GM12878 (cell line): ENCODE measurements at regions not wholly inside any gene's neighbourhood (a gene's known extent, or its start where the extent isn't known, plus 50 kb on each side); places are given as distances from the start of the nearest gene placed in this dataset.
A peak's percentile ranks its signal among the peaks of the same experiment; 100 is the strongest.

Experiments
- CREM ChIP-seq: IDR thresholded peaks from 2 replicates; pipeline ENCODE4 v1.6.1; 2014; ENCODE audit warnings: antibody characterized with exemption, low read depth
- KLF5 ChIP-seq: fragments of 450-650 bp; IDR thresholded peaks from 2 replicates; pipeline ENCODE4 v1.6.1; 2014; ENCODE audit warnings: mild to moderate bottlenecking; ENCODE audit not compliant: partially characterized antibody
- LARP7 ChIP-seq: fragments of 450-650 bp; IDR thresholded peaks from 2 replicates; pipeline ENCODE4 v1.6.1; 2017; ENCODE audit warnings: mild to moderate bottlenecking
- MTA3 ChIP-seq: IDR thresholded peaks from 2 replicates; pipeline ENCODE4 v1.6.1; 2012; ENCODE audit warnings: low read length, inconsistent platforms, borderline replicate concordance
- NBN ChIP-seq: fragments of 450-650 bp; IDR thresholded peaks from 2 replicates; pipeline ENCODE4 v1.6.1; 2016
- NR2C1 ChIP-seq: fragments of 450-650 bp; IDR thresholded peaks from 2 replicates; pipeline ENCODE4 v1.6.1; 2017; ENCODE audit warnings: antibody characterized with exemption, mild to moderate bottlenecking, moderate library complexity
- POLR2A ChIP-seq: IDR thresholded peaks from 2 replicates; pipeline ENCODE4 v1.6.1; 2011; ENCODE audit warnings: low read depth, mild to moderate bottlenecking, low read length
- POU2F2 ChIP-seq: IDR thresholded peaks from 3 replicates; pipeline ENCODE4 v1.6.1; 2011; ENCODE audit warnings: low read depth, mild to moderate bottlenecking, low read length, borderline replicate concordance
- RAD21 ChIP-seq: IDR thresholded peaks from 2 replicates; pipeline ENCODE4 v1.6.1; 2011; ENCODE audit warnings: mild to moderate bottlenecking, low read depth, low read length, moderate library complexity; ENCODE audit not compliant: insufficient read depth
- RUNX3 ChIP-seq: IDR thresholded peaks from 2 replicates; pipeline ENCODE4 v1.6.1; 2012; ENCODE audit warnings: low read length, inconsistent platforms
- SREBF2 ChIP-seq: IDR thresholded peaks from 2 replicates; pipeline ENCODE4 v1.6.1; 2012; ENCODE audit warnings: mild to moderate bottlenecking, low read length
- STAT1 ChIP-seq: fragments of 450-650 bp; conservative IDR thresholded peaks from 2 replicates; pipeline ENCODE4 v1.6.1; 2014; ENCODE audit warnings: antibody characterized with exemption, mild to moderate bottlenecking
- TF ChIP-seq, protein P1 (sequence below): IDR thresholded peaks from 2 replicates; pipeline ENCODE4 v1.6.1; 2012; ENCODE audit warnings: improper control_type of control experiment, low read depth, low read length; ENCODE audit not compliant: insufficient replicate concordance
- TF ChIP-seq, protein P2 (sequence below): fragments of 450-650 bp; IDR thresholded peaks from 2 replicates; pipeline ENCODE4 v1.6.1; 2016; ENCODE audit warnings: mild to moderate bottlenecking, moderate library complexity, borderline replicate concordance
- TF ChIP-seq, protein P3 (sequence below): fragments of 450-650 bp; IDR thresholded peaks from 2 replicates; pipeline ENCODE4 v1.6.1; 2017; ENCODE audit warnings: low read depth, mild to moderate bottlenecking, moderate library complexity
- TF ChIP-seq, protein P4 (sequence below): IDR thresholded peaks from 2 replicates; pipeline ENCODE4 v1.6.1; 2011; ENCODE audit warnings: mild to moderate bottlenecking, low read depth, low read length, moderate library complexity; ENCODE audit not compliant: insufficient replicate concordance
- TF ChIP-seq, protein P5 (sequence below): fragments of 450-650 bp; formaldehyde crosslinking; IDR thresholded peaks from 2 replicates; pipeline ENCODE4 v1.4.0; 2022; ENCODE audit warnings: mild to moderate bottlenecking, moderate library complexity

DNA sequence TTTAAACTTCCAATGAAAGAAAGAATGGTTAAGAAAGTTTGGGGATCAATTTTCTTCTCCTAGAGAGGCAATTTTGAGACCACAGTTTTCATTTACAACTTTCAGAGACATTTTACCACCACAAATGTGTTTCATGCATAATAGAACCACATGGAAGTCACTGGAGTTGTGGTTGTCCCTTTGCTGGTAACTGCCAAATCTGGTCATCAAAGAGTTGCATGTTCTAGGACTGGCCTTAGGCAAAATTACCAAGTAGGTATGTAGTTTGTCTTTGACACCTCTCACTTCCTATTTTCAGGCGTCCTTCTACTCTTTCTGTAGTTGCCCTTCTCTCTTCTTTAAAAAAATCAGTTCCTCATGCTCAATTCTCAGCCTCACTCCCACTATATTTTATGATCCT, 54.3 kb upstream of the TMX1 start (continued):
- TF ChIP-seq, protein P1, sequence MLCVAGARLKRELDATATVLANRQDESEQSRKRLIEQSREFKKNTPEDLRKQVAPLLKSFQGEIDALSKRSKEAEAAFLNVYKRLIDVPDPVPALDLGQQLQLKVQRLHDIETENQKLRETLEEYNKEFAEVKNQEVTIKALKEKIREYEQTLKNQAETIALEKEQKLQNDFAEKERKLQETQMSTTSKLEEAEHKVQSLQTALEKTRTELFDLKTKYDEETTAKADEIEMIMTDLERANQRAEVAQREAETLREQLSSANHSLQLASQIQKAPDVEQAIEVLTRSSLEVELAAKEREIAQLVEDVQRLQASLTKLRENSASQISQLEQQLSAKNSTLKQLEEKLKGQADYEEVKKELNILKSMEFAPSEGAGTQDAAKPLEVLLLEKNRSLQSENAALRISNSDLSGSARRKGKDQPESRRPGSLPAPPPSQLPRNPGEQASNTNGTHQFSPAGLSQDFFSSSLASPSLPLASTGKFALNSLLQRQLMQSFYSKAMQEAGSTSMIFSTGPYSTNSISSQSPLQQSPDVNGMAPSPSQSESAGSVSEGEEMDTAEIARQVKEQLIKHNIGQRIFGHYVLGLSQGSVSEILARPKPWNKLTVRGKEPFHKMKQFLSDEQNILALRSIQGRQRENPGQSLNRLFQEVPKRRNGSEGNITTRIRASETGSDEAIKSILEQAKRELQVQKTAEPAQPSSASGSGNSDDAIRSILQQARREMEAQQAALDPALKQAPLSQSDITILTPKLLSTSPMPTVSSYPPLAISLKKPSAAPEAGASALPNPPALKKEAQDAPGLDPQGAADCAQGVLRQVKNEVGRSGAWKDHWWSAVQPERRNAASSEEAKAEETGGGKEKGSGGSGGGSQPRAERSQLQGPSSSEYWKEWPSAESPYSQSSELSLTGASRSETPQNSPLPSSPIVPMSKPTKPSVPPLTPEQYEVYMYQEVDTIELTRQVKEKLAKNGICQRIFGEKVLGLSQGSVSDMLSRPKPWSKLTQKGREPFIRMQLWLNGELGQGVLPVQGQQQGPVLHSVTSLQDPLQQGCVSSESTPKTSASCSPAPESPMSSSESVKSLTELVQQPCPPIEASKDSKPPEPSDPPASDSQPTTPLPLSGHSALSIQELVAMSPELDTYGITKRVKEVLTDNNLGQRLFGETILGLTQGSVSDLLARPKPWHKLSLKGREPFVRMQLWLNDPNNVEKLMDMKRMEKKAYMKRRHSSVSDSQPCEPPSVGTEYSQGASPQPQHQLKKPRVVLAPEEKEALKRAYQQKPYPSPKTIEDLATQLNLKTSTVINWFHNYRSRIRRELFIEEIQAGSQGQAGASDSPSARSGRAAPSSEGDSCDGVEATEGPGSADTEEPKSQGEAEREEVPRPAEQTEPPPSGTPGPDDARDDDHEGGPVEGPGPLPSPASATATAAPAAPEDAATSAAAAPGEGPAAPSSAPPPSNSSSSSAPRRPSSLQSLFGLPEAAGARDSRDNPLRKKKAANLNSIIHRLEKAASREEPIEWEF, result no peak
- TF ChIP-seq RUNX3, result peak; percentile 81
- no peak for TF ChIP-seq CREM
- TF ChIP-seq STAT1, result no peak
- no peak for TF ChIP-seq KLF5
- TF ChIP-seq, protein P2, sequence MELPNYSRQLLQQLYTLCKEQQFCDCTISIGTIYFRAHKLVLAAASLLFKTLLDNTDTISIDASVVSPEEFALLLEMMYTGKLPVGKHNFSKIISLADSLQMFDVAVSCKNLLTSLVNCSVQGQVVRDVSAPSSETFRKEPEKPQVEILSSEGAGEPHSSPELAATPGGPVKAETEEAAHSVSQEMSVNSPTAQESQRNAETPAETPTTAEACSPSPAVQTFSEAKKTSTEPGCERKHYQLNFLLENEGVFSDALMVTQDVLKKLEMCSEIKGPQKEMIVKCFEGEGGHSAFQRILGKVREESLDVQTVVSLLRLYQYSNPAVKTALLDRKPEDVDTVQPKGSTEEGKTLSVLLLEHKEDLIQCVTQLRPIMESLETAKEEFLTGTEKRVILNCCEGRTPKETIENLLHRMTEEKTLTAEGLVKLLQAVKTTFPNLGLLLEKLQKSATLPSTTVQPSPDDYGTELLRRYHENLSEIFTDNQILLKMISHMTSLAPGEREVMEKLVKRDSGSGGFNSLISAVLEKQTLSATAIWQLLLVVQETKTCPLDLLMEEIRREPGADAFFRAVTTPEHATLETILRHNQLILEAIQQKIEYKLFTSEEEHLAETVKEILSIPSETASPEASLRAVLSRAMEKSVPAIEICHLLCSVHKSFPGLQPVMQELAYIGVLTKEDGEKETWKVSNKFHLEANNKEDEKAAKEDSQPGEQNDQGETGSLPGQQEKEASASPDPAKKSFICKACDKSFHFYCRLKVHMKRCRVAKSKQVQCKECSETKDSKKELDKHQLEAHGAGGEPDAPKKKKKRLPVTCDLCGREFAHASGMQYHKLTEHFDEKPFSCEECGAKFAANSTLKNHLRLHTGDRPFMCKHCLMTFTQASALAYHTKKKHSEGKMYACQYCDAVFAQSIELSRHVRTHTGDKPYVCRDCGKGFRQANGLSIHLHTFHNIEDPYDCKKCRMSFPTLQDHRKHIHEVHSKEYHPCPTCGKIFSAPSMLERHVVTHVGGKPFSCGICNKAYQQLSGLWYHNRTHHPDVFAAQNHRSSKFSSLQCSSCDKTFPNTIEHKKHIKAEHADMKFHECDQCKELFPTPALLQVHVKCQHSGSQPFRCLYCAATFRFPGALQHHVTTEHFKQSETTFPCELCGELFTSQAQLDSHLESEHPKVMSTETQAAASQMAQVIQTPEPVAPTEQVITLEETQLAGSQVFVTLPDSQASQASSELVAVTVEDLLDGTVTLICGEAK, result no peak
- no peak for TF ChIP-seq MTA3
- TF ChIP-seq, protein P3, sequence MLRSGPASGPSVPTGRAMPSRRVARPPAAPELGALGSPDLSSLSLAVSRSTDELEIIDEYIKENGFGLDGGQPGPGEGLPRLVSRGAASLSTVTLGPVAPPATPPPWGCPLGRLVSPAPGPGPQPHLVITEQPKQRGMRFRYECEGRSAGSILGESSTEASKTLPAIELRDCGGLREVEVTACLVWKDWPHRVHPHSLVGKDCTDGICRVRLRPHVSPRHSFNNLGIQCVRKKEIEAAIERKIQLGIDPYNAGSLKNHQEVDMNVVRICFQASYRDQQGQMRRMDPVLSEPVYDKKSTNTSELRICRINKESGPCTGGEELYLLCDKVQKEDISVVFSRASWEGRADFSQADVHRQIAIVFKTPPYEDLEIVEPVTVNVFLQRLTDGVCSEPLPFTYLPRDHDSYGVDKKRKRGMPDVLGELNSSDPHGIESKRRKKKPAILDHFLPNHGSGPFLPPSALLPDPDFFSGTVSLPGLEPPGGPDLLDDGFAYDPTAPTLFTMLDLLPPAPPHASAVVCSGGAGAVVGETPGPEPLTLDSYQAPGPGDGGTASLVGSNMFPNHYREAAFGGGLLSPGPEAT, result no peak
- 0 out of 3 replicates have a peak, but pooled peaks have one; percentile 27 for TF ChIP-seq POU2F2
- no peak for TF ChIP-seq SREBF2
- TF ChIP-seq, protein P4, sequence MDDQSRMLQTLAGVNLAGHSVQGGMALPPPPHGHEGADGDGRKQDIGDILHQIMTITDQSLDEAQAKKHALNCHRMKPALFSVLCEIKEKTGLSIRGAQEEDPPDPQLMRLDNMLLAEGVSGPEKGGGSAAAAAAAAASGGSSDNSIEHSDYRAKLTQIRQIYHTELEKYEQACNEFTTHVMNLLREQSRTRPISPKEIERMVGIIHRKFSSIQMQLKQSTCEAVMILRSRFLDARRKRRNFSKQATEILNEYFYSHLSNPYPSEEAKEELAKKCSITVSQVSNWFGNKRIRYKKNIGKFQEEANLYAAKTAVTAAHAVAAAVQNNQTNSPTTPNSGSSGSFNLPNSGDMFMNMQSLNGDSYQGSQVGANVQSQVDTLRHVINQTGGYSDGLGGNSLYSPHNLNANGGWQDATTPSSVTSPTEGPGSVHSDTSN, result no peak
- TF ChIP-seq, protein P5, sequence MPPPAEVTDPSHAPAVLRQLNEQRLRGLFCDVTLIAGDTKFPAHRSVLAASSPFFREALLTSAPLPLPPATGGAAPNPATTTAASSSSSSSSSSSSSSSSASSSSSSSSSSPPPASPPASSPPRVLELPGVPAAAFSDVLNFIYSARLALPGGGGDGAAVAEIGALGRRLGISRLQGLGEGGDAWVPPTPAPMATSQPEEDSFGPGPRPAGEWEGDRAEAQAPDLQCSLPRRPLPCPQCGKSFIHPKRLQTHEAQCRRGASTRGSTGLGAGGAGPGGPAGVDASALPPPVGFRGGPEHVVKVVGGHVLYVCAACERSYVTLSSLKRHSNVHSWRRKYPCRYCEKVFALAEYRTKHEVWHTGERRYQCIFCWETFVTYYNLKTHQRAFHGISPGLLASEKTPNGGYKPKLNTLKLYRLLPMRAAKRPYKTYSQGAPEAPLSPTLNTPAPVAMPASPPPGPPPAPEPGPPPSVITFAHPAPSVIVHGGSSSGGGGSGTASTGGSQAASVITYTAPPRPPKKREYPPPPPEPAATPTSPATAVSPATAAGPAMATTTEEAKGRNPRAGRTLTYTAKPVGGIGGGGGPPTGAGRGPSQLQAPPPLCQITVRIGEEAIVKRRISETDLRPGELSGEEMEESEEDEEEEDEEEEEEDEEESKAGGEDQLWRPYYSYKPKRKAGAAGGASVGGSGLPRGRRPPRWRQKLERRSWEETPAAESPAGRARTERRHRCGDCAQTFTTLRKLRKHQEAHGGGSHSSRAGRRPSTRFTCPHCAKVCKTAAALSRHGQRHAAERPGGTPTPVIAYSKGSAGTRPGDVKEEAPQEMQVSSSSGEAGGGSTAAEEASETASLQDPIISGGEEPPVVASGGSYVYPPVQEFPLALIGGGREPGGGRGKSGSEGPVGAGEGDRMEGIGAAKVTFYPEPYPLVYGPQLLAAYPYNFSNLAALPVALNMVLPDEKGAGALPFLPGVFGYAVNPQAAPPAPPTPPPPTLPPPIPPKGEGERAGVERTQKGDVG (CRISPR knock-in tag), result no peak
- no peak for TF ChIP-seq NR2C1
- no peak for TF ChIP-seq NBN
- no peak for TF ChIP-seq LARP7
- TF ChIP-seq POLR2A, result no peak
- no peak for TF ChIP-seq RAD21
